HG03066 (cell line): ENCODE measurements at regions not wholly inside any gene's neighbourhood (a gene's known extent, or its start where the extent isn't known, plus 50 kb on each side); places are given as distances from the start of the nearest gene placed in this dataset.
"Not testable (repeated sequence)": the region's sequence is repeated elsewhere in the genome, so short reads cannot be mapped to it uniquely, and the experiment has no call there.

Source experiments
- ATAC-seq: cut with Tn5 transposase; IDR thresholded peaks from one replicate; pipeline ENCODE4 v1.9.1; 2021; ENCODE audit warnings: low read depth; ENCODE audit not compliant: unreplicated experiment

GRCh38 chr9:100639854-100640253 lies 62.0 kb downstream of the CAVIN4 start:
- no peak for ATAC-seq

GRCh38 chr9:100640447-100641050 lies 62.7 kb downstream of the CAVIN4 start:
- ATAC-seq, result no peak

DNA sequence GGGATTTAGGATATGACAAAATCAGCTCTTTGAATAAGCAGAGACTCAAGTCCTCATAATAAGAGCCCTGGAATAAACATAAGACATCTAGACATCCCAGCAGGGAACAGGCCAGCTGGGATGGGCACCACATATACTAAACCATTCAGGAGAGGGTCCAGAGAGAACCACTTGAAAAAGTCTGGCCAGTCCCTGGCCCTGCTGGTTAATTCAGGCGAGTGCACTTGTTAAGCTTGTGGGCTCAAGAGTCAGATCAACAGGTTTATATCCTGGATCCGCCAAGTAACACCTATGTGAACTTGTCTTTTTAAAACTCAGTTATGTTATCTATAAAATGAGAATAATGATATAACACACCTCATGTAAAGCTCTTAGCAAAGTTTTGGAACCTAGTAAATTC lies 63.3 kb downstream of the CAVIN4 start:
- ATAC-seq, result no peak

GRCh38 chr9:100652850-100653249 lies 75.0 kb downstream of the CAVIN4 start:
- ATAC-seq, result no peak

DNA sequence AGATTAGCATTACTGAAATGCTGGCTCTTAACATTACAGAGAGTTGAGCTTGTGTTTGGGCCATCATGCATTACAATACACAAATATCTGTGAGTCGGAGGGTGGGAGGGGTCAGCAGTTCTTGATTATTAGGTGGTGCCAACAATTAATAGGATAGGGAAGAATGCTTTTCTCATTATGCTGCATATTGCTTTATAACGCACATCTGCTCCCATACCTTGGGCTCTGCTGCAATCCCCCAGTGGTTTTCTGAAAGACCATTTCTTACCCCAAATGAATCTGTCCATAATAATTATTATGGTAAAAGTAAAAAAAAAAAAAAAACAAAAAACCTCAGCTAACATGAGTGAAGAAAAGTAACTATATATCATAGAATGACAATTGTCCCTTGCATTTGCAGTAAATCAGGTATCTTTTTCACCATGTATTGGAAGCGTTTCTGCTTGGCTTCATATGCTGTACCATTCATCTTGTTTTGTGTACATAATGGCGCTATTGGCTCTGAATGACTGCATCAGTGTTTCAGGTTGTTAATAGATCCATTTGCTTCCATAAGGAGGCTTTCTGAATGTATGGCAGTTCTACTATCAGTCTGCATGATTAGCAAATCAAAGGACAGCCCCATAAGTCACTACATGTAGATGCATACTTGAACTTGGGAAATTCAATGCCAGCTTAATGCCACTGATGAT lies 75.9 kb downstream of the CAVIN4 start:
- ATAC-seq, result no peak

DNA sequence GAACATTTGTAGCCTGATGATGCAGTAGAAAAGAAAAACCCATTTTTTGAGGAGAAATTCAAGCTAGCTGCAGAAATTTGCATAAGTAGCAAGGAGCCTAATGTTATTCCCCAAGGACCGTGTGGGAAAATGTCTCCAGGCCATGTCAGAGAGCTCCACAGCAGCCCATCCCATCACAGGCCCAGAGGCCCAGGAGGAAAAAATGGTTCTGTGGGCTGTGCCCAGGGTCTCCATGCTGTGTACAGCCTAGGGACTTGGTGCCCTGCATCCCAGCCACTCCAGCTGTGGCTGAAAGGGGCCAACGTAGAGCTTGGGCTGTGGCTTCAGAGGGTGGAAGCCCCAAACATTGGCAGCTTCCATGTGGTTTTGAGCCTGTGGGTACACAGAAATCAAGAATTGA lies 79.0 kb downstream of the CAVIN4 start:
- not testable (repeated sequence) for ATAC-seq

DNA sequence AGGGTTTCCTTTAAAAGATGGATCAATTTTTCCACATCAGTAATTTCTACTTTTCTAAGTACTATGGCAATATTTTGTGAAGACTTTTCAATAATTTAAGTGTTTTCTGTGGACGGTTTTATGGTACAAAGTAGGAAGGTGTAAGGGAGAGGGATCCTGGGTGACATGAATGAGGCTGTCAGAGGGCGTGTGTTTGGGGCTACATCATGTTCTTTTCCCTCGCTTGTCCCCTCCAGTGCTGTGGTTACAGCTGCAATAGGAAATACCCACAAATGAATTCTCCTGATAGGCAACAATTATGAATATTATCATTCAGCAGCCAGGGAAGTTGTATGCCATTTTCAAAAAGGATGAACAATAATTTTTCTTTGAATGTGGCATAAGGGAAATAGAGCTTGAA lies 83.8 kb downstream of the CAVIN4 start:
- no peak for ATAC-seq

DNA sequence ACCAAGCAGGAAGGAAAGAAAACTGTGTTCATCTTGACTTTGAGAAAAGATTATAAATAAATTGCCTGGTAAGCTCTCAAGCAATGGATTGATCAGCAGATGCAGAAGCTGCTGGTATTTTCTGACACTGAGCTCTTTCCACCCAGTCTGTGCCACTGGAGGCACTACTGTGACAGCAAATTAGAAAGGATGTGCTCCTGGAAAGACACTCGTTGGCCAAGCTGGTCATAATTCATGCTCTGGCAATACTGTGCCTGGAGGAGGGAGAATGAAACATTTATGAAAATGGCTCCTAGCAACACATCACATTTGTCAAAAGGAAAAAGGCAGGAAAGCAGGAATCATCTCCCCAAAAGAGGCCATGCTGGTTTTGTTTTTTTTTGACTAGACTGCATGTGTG lies 84.2 kb downstream of the CAVIN4 start:
- no peak for ATAC-seq

DNA sequence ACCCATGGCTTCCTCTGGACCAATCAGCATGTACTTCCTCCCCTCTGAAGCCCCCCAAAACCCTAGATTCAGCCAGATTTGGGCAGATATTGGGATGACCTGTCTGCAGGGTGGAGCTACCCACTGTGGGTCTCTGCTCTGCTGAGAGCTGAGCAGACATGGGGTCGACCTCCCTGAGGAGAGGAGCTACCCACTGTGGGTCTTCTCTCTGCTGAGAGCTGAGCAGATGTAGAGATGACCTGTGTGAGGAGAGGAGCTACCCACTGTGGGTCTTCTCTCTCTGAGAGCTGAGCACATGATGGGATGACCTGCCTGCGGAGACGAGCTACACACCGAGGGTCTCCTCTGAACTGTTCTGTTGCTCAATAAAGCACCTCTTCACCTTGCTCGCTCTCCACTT lies 89.6 kb downstream of the CAVIN4 start:
- ATAC-seq, result no peak

DNA sequence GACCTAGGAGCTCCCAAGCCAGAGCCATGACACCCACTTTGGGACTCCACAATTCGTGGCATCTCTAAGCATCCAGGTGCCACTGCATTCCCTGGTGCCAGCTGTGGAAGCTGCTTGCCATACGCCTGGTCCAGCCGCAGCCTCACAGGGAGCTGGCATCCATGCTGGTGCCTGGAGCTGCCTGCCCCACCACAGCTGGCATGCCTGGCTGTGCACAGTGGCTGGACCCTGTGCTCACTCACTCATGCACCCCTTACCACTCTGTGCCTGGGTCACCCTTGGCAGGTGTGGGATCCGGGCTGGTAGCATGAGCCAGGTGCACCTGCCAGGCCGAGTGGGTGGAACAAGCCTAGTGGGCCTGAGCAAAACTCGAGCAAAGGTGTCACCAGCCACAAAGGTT lies 90.1 kb downstream of the CAVIN4 start:
- ATAC-seq, result no peak

GRCh38 chr9:100669968-100670367 lies 92.1 kb downstream of the CAVIN4 start:
- ATAC-seq, result no peak

GRCh38 chr9:100670719-100671118 lies 92.8 kb downstream of the CAVIN4 start:
- peak; percentile 60 for ATAC-seq

DNA sequence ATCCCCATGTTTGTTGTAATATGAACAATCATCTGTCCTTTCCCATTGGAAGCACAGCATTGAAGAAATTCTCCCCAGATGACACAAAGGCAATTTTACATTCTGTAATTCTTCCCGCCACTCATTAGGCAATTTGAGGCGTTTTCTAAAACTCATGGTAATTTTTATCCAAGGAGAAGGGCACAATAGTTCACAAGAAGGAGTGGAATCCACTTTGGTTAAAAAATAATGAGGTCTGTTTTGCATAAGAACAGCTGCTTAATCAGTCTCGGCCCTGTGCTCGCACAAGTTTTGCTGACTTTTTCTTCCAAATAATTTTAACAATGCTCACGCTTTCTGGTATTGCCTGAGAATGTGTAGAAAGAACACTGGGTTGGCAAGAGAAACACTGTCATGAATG lies 94.0 kb downstream of the CAVIN4 start:
- ATAC-seq, result no peak

- ATAC-seq, result no peak
Observed at GRCh38 chr9:100673249-100673648, 95.4 kb downstream of the CAVIN4 start.

DNA sequence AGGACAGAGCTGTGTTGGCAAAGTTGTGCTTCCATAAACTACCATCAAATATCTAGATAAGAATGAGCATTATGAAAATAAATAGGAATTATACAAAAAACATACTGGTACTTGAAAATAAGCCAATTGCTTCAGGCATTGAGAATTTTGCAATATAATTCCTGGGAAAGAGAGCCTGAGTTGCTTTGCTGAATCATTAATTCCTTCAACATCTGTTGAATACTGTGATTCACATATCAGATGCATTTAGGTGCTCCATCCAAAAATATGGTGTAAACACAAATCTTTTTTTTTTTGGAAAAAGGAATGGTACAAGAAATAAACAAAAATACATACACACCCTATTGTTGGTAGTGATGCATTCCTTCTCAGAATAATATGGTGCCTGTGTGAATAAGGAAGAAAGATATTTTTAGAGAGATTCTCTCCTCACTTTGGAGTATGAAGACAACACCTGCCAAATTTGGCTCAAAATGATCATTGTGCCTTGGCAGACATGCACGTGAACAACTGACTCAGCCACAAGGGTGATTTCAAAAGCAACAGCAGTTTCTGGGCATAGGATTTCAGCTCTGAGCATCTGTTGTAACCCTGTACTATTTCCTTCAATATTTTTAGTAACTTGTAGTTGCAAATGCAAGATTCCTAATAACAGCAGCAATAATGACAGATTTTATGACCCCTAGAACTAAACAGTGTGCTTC lies 96.7 kb downstream of the CAVIN4 start:
- ATAC-seq, result no peak

DNA sequence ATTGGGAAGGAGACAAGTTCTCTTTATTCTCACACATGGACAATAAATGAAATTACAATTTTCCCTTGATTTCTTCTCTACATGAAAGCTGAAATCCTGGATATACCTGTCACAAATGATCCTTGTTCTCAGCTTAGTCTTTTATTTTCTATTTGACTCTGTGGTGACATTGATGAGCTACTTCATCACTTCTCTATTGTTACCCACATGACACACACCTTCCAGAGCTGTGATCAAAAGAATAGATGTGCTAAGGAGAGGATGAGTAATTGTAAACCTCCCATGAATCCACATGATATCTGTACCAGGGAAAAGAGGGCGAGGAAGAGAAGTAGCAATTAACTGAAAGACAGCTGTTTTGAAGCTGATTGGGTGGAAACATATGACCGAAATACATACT lies 102.0 kb downstream of the CAVIN4 start:
- no peak for ATAC-seq

DNA sequence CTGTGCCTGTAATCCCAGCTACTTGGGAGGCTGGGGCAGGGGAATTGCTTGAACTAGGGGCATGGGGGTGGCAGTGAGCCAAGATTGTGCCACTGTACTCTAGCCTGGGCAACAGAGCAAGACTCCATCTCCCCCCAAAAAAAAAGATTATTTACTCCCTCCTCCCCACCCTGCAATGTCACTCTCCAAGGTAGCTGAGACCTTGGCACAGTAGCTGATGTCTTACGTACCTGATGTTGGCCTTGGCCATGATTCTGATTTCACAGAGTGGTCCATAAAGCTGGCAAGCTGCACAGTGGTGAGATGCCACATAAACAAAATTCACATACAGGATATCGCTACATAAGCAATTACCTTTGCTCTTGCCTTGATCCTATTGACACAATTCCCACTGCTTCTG lies 108.5 kb downstream of the CAVIN4 start:
- no peak for ATAC-seq

DNA sequence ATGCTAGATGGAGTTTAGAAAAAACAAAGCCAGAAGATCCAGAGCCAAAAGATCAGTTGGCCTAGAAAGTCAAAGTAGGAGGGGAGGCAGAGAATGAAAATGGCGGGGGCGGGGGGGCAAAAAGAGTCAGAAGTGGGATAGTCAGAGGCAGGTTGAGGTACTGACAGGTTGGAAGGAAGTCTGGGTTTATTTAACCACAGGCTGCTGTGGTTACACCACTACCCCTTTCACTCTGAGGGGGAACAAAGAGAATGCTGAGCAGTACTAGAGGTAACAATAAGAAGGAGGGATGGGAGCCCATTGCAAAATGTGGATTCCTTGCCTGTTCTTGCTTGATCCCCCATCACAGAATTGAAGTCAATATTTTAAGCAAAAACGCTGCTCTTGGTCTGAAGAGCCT lies 111.8 kb downstream of the CAVIN4 start:
- no peak for ATAC-seq

DNA sequence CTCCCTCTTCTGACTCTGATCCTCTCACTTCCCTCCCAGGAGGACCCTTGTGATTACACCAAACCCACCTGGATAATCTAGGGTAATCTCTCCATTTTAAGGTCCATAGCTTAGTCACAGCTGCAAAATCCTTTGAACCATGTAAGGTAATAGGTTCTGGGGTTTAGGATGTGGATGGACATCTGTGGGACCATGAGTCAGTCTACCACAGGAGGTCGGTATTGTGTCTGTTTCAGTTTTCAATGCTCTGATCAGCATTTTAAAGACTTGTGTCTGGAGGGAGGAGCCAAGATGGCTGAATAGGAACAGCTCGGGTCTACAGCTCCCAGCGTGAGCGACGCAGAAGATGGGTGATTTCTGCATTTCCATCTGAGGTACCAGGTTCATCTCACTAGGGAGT lies 112.6 kb downstream of the CAVIN4 start:
- no peak for ATAC-seq

DNA sequence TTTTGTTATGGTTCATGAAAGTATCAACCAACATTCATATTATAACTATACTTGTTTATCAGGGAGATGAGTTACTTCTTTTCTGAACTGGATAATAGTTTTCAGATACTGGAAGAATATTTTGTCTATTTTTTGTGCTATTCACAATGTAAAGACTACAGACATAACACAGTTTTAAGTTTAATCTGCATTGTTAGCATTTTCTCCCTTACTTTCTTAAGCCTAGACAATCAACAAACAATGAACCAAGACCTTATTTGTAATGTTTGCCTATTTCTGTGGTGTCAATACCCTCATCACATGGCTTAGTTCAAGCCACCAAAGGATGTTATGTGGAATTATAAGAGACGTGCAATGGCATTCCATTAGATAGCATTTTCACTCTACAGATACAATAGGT lies 119.5 kb downstream of the CAVIN4 start:
- ATAC-seq, result no peak

- no peak for ATAC-seq
Observed at GRCh38 chr9:100698945-100699344, 121.1 kb downstream of the CAVIN4 start.

- no peak for ATAC-seq
Observed at GRCh38 chr9:100699668-100700067, 121.8 kb downstream of the CAVIN4 start.
